Keratinocyte (primary cell): ENCODE measurements at regions not wholly inside any gene's neighbourhood (a gene's known extent, or its start where the extent isn't known, plus 50 kb on each side); places are given as distances from the start of the nearest gene placed in this dataset.

Experiments
- CTCF ChIP-seq, 3 experiments: IDR thresholded peaks in 1 of 3; conservative IDR thresholded peaks in 1 of 3; optimal IDR thresholded peaks in 1 of 3; 2 replicates in 2 of 3; 3 replicates in 1 of 3; pipeline versions ENCODE3 to v1.5.1; 2011; ENCODE audit warnings: low read length in 3 of 3, mild to moderate bottlenecking in 3 of 3, moderate library complexity in 2 of 3, control low read depth in 1 of 3, inconsistent platforms in 1 of 3; ENCODE audit not compliant: insufficient read depth in 2 of 3; ENCODE audit errors: extremely low read depth in 1 of 3
- EZH2 ChIP-seq: IDR thresholded peaks from one replicate; pipeline ENCODE4 v1.6.1; 2012; ENCODE audit warnings: inconsistent platforms, mild to moderate bottlenecking, low read length, moderate library complexity

GRCh38 chr7:94231305-94231704 lies 163.4 kb upstream of the COL1A2 start:
- no peak for TF ChIP-seq CTCF (optimal IDR thresholded peaks at IDR 0.05 in 1 of 3, IDR thresholded peaks at IDR 0.05 in 1 of 3, conservative IDR thresholded peaks at IDR 0.05 in 1 of 3; ENCODE audit: extremely low read depth in 1 of 3, insufficient read depth in 2 of 3, low read length in 3 of 3)
- no peak for TF ChIP-seq EZH2
